IMR-90 (cell line): ENCODE measurements at regions not wholly inside any gene's neighbourhood (a gene's known extent, or its start where the extent isn't known, plus 50 kb on each side); places are given as distances from the start of the nearest gene placed in this dataset.

ENCODE experiments used
- ATAC-seq: fragments of 200-7000 bp; cut with Tn5 transposase; 2 replicates; pipeline ENCODE4 v1.9.1; 2020; ENCODE audit warnings: low read depth, mild to moderate bottlenecking, moderate library complexity
- BruUV-seq: library from RNA; stranded (reverse); fragments of 400-500 nt; replicated peaks from 2 replicates; lab custom pipeline; 2021; lab: Mats Ljungman, UMichigan
- CTCF ChIA-PET: fragments of 300-600 bp; formaldehyde crosslinking; extraction: SDS; loops from one replicate; lab custom pipeline; 2021; ENCODE audit warnings: antibody characterized with exemption; lab: Yijun Ruan, JAX
- POLR2A ChIA-PET: fragments of 300-600 bp; sonication (Branson Sonifier 250); formaldehyde crosslinking; loops from one replicate; lab custom pipeline; 2022; ENCODE audit warnings: antibody characterized with exemption; ENCODE audit not compliant: unreplicated experiment; lab: Charles Lee
- DNase-seq: peaks from one replicate; pipeline ENCODE4 v3.0.0; 2013
- H2AFZ ChIP-seq: replicated peaks from 2 replicates; pipeline ENCODE3; 2013; ENCODE audit warnings: low read length, mild to moderate bottlenecking; ENCODE audit not compliant: poor library complexity
- H2AK5ac ChIP-seq: 2 replicates; pipeline ENCODE4 v1.6.1; 2013; ENCODE audit warnings: low read depth, low read length, inconsistent platforms
- H2AK9ac ChIP-seq: replicated peaks from 2 replicates; pipeline ENCODE3; 2013; ENCODE audit warnings: mild to moderate bottlenecking, low read depth, low read length, moderate library complexity; ENCODE audit not compliant: poor library complexity
- H2BK120ac ChIP-seq: 2 replicates; pipeline ENCODE4 v1.6.1; 2013; ENCODE audit warnings: low read depth, low read length, inconsistent platforms
- H2BK15ac ChIP-seq: 3 replicates; pipeline ENCODE4 v1.6.1; 2013; ENCODE audit warnings: low read depth, low read length, inconsistent platforms
- H2BK20ac ChIP-seq: 2 replicates; pipeline ENCODE4 v1.6.1; 2013; ENCODE audit warnings: low read depth, mild to moderate bottlenecking, inconsistent platforms, low read length, moderate library complexity
- H2BK5ac ChIP-seq: 2 replicates; pipeline ENCODE4 v1.6.1; 2013; ENCODE audit warnings: mild to moderate bottlenecking, low read depth, low read length, inconsistent platforms; ENCODE audit not compliant: poor library complexity, severe bottlenecking
- H3K14ac ChIP-seq: replicated peaks from 2 replicates; pipeline ENCODE4 v1.6.1; 2013; ENCODE audit warnings: low read depth, low read length, inconsistent platforms
- H3K18ac ChIP-seq: 2 replicates; pipeline ENCODE4 v1.6.1; 2013; ENCODE audit warnings: low read depth, low read length, control low read depth
- H3K23ac ChIP-seq: 2 replicates; pipeline ENCODE4 v1.6.1; 2013; ENCODE audit warnings: low read depth, low read length, inconsistent platforms
- H3K27ac ChIP-seq: 2 replicates; pipeline ENCODE4 v1.5.1; 2013; ENCODE audit warnings: mild to moderate bottlenecking, control low read depth, low read length; ENCODE audit not compliant: insufficient read depth
- H3K27me3 ChIP-seq: 2 replicates; pipeline ENCODE4 v1.6.1; 2013; ENCODE audit warnings: low read length; ENCODE audit not compliant: control insufficient read depth, insufficient read depth
- H3K36me3 ChIP-seq: 2 replicates; pipeline ENCODE4 v1.6.1; 2013; ENCODE audit warnings: low read length, mixed read lengths; ENCODE audit not compliant: control insufficient read depth, insufficient read depth
- H3K4ac ChIP-seq: 2 replicates; pipeline ENCODE4 v1.6.1; 2013; ENCODE audit warnings: low read depth, low read length, inconsistent platforms
- H3K4me1 ChIP-seq: 2 replicates; pipeline ENCODE4 v1.6.1; 2013; ENCODE audit warnings: low read length, mixed read lengths; ENCODE audit not compliant: control insufficient read depth, insufficient read depth
- H3K4me2 ChIP-seq: 2 replicates; pipeline ENCODE4 v1.6.1; 2013; ENCODE audit warnings: low read depth, mild to moderate bottlenecking, control low read depth, low read length, moderate library complexity
- H3K4me3 ChIP-seq: 2 replicates; pipeline ENCODE4 v1.5.1; 2013; ENCODE audit warnings: low read depth, mild to moderate bottlenecking, control low read depth, low read length, moderate library complexity; ENCODE audit not compliant: insufficient read depth
- H3K56ac ChIP-seq: 2 replicates; pipeline ENCODE4 v1.6.1; 2013; ENCODE audit warnings: low read length, inconsistent platforms; ENCODE audit not compliant: insufficient read depth; ENCODE audit errors: extremely low read depth
- H3K79me1 ChIP-seq, 2 experiments: 2 replicates each; pipeline ENCODE4 v1.6.1; 2013; ENCODE audit warnings: low read length in 2 of 2, inconsistent platforms in 1 of 2, low read depth in 1 of 2
- H3K9ac ChIP-seq: 2 replicates; pipeline ENCODE4 v1.6.1; 2013; ENCODE audit warnings: low read depth, low read length, control low read depth
- H3K9me1 ChIP-seq: 2 replicates; pipeline ENCODE4 v1.6.1; 2013; ENCODE audit warnings: low read length, inconsistent platforms; ENCODE audit not compliant: insufficient read depth
- H3K9me3 ChIP-seq: 2 replicates; pipeline ENCODE4 v1.6.1; 2013; ENCODE audit warnings: low read length; ENCODE audit not compliant: control insufficient read depth, insufficient read depth
- H4K20me1 ChIP-seq: 2 replicates; pipeline ENCODE4 v1.6.1; 2013; ENCODE audit warnings: low read length, inconsistent platforms; ENCODE audit not compliant: insufficient read depth
- H4K5ac ChIP-seq: 2 replicates; pipeline ENCODE4 v1.6.1; 2013; ENCODE audit warnings: mild to moderate bottlenecking, low read depth, low read length, control low read depth
- H4K8ac ChIP-seq, 2 experiments: 2 replicates each; pipeline ENCODE4 v1.6.1; 2013; ENCODE audit warnings: low read depth in 2 of 2, low read length in 2 of 2, control low read depth in 1 of 2, inconsistent platforms in 1 of 2
- H4K91ac ChIP-seq: 2 replicates; pipeline ENCODE4 v1.6.1; 2013; ENCODE audit warnings: low read depth, low read length, inconsistent platforms; ENCODE audit not compliant: insufficient read depth
- CEBPB ChIP-seq: IDR thresholded peaks from 2 replicates; pipeline ENCODE4 v1.6.1; 2012; ENCODE audit warnings: low read depth, low read length, improper control_type of control experiment
- CHD1 ChIP-seq: IDR thresholded peaks from 2 replicates; pipeline ENCODE4 v1.6.1; 2012; ENCODE audit warnings: low read depth, low read length, improper control_type of control experiment
- MAFK ChIP-seq: IDR thresholded peaks from 2 replicates; pipeline ENCODE4 v1.6.1; 2012; ENCODE audit warnings: low read depth, low read length, improper control_type of control experiment
- MAZ ChIP-seq: IDR thresholded peaks from 2 replicates; pipeline ENCODE4 v1.6.1; 2012; ENCODE audit warnings: low read depth, mild to moderate bottlenecking, low read length, improper control_type of control experiment, moderate library complexity, borderline replicate concordance
- MXI1 ChIP-seq: IDR thresholded peaks from 2 replicates; pipeline ENCODE4 v1.6.1; 2012; ENCODE audit warnings: low read depth, mild to moderate bottlenecking, low read length, moderate library complexity, borderline replicate concordance
- RCOR1 ChIP-seq: IDR thresholded peaks from 2 replicates; pipeline ENCODE4 v1.6.1; 2012; ENCODE audit warnings: mild to moderate bottlenecking, low read length, improper control_type of control experiment; ENCODE audit not compliant: insufficient replicate concordance
- RFX5 ChIP-seq: IDR thresholded peaks from 2 replicates; pipeline ENCODE4 v1.8.0; 2012; ENCODE audit warnings: low read depth, mild to moderate bottlenecking, low read length, moderate library complexity
- SMC3 ChIP-seq: fragments of 150-350 bp; IDR thresholded peaks from 2 replicates; pipeline ENCODE4 v1.6.1; 2016; ENCODE audit warnings: low read depth, mild to moderate bottlenecking, antibody characterized with exemption, low read length, moderate library complexity
- USF2 ChIP-seq: fragments of 150-350 bp; IDR thresholded peaks from 2 replicates; pipeline ENCODE4 v1.6.1; 2017; ENCODE audit warnings: mild to moderate bottlenecking, antibody characterized with exemption, low read length, low read depth
- WGBS, 2 experiments: methylation state at CpG; one replicate each; pipeline versions ENCODE4 v1.1.5 to v1.1.7; 2013; ENCODE audit warnings: missing lambda C conversion rate in 2 of 2; ENCODE audit not compliant: insufficient read length in 1 of 2; ENCODE audit errors: extremely low coverage in 2 of 2; 5-methylcytosine and 5-hydroxymethylcytosine counted together
- dilution Hi-C: fragments of 300-500 bp; cut with HindIII; formaldehyde crosslinking; loops from one replicate; pipeline ENCODE4 v1.14.3; 2018; ENCODE audit warnings: low sequenced_read_pairs; ENCODE audit not compliant: unreplicated experiment
- in situ Hi-C: fragments of 300-500 bp; cut with MboI; formaldehyde crosslinking; loops from 3 replicates; pipeline ENCODE4 v1.14.3; 2019; ENCODE audit warnings: low sequenced_read_pairs, inconsistent platforms, mixed read lengths
- intact Hi-C: fragments of 100-400 bp; cut with micrococcal nuclease; formaldehyde crosslinking; loops from 2 replicates; pipeline ENCODE4 v1.10.0; 2022
- TF ChIP-seq, protein P1 (sequence below): fragments of 150-350 bp; IDR thresholded peaks from 2 replicates; pipeline ENCODE4 v1.6.1; 2016; ENCODE audit warnings: low read depth, mild to moderate bottlenecking, low read length, moderate library complexity, borderline replicate concordance

DNA sequence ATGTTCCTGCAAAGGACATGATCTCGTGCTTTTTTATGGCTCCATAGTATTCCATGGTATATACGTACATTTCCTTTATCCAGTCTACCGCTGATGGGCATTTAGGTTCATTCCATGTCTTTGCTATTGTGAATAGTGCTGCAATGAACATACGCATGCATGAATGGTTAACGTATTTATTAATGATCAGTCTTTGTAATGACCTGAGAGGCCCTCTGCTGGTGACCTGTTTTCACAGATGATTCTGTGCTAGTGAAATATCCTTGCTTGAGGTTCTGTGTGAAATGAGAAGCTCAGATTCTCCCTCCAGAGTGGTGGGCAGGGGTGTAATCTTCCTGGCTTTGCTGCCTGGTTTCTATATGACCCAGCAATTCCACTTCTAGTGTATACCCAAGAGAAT lies 160.2 kb upstream of the RASGRP1 start:
- Histone ChIP-seq H3K56ac (no peak overlapping the region), H3K9ac (no peak overlapping the region), H3K23ac (no peak overlapping the region), H4K91ac (no peak overlapping the region), H3K9me3 (no peaks in the 10 kb centered on the region), H3K27ac (no peak overlapping the region), H3K4ac (no peak overlapping the region), H2AK5ac (no peak overlapping the region), H3K4me1 (peaks cover 11% of the 10 kb centered on the region), H3K4me2 (no peak overlapping the region), H2BK5ac (no peak overlapping the region), H2BK20ac (no peak overlapping the region), H3K4me3 (no peak overlapping the region), H3K14ac (no peak overlapping the region), H2AK9ac (no peak overlapping the region), H2AFZ (no peak overlapping the region), H3K9me1 (peaks cover 5% of the 10 kb centered on the region), H3K27me3 (no peaks in the 10 kb centered on the region), H3K36me3 (no peaks in the 10 kb centered on the region), H3K18ac (no peak overlapping the region), H2BK15ac (no peak overlapping the region), H4K20me1 (no peaks in the 10 kb centered on the region), H3K79me1 (no peaks in the 10 kb centered on the region), H2BK120ac (no peak overlapping the region), H4K8ac (no peak overlapping the region), H4K5ac (no peak overlapping the region)
- no peak for ATAC-seq
- BruUV-seq, result no TSS peak
- intact Hi-C loops (no loop called here), dilution Hi-C loops (no loop called here), in situ Hi-C loops (loop anchor here (25.0 kb wide), 1 partner anchor 587 kb away; no protein-coding TSS in a partner anchor)
- POLR2A ChIA-PET, result no interaction called here
- CTCF ChIA-PET, result no interaction called here
- 92% methylated on average over 2 of the region's 5 CpGs; no CpG with 5 or more reads in 1 of the 2 experiments for WGBS, 2 experiments
- DNase-seq, result no peak
- TF ChIP-seq MAFK (no peak), SMC3 (no peak), RCOR1 (no peak), CHD1 (no peak), RFX5 (no peak), MAZ (no peak), MXI1 (no peak), USF2 (no peak), CEBPB (no peak)
- TF ChIP-seq, protein P1, sequence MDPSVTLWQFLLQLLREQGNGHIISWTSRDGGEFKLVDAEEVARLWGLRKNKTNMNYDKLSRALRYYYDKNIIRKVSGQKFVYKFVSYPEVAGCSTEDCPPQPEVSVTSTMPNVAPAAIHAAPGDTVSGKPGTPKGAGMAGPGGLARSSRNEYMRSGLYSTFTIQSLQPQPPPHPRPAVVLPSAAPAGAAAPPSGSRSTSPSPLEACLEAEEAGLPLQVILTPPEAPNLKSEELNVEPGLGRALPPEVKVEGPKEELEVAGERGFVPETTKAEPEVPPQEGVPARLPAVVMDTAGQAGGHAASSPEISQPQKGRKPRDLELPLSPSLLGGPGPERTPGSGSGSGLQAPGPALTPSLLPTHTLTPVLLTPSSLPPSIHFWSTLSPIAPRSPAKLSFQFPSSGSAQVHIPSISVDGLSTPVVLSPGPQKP, result no peak
